Testis (tissue), 2 donors: ENCODE measurements at regions not wholly inside any gene's neighbourhood (a gene's known extent, or its start where the extent isn't known, plus 50 kb on each side); places are given as distances from the start of the nearest gene placed in this dataset.

Experiments
- POLR2A ChIP-seq: fragments of 450-650 bp; IDR thresholded peaks from one replicate; pipeline ENCODE4 v1.6.1; 2017; ENCODE audit warnings: antibody characterized with exemption, mild to moderate bottlenecking, moderate library complexity
- TF ChIP-seq, protein P1 (sequence below), 3 experiments: fragments of 450-650 bp in 2 of 3; fragments of 200-600 bp in 1 of 3; sonication (generic) in 1 of 3; IDR thresholded peaks; one replicate each; pipeline ENCODE4 v1.5.1; 2016 to 2019; ENCODE audit warnings: antibody characterized with exemption in 3 of 3, mild to moderate bottlenecking in 2 of 3, moderate library complexity in 1 of 3

DNA sequence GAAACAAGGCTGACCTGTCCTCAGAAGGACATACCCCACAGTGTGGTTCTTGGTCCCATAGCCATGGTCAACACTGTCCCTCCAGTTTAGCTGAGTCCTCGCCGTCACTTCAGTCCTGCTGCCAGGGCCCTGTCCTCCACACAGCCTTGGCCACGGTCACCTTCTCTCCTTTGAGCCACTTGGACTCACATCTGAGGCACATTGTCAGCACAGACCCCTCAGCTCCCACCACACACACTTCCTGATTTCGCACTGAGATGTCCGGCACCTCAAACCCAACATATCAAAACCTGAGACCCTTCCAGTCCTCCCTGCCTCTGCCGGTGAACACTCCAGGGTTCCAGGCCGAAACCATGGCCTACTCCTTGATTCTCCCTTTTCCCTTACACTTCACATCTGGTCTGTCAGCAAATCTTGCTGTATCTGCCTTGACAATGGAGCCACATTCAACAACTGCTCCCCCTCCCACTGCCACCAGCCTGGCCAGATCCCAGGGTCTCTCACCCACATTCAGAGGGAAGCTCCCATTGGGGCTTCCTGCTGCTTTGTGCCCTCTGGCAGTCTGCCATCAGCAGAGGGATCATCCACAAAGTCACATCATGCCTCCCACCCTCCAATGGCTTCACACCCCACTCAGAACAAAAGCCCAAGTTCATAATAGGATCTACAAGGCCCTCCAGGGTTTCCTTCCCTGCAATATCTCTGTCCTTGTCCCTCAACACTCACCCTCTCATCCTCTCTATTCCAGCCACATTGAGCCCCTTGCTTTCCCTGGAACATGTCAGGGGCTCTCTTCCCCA lies 219.6 kb upstream of the SHH start:
- TF ChIP-seq, protein P1, sequence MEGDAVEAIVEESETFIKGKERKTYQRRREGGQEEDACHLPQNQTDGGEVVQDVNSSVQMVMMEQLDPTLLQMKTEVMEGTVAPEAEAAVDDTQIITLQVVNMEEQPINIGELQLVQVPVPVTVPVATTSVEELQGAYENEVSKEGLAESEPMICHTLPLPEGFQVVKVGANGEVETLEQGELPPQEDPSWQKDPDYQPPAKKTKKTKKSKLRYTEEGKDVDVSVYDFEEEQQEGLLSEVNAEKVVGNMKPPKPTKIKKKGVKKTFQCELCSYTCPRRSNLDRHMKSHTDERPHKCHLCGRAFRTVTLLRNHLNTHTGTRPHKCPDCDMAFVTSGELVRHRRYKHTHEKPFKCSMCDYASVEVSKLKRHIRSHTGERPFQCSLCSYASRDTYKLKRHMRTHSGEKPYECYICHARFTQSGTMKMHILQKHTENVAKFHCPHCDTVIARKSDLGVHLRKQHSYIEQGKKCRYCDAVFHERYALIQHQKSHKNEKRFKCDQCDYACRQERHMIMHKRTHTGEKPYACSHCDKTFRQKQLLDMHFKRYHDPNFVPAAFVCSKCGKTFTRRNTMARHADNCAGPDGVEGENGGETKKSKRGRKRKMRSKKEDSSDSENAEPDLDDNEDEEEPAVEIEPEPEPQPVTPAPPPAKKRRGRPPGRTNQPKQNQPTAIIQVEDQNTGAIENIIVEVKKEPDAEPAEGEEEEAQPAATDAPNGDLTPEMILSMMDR (IDR thresholded peaks at IDR 0.05), result no peak
- TF ChIP-seq POLR2A, result no peak
